Endothelial cell of umbilical vein (primary cell): ENCODE measurements at regions not wholly inside any gene's neighbourhood (a gene's known extent, or its start where the extent isn't known, plus 50 kb on each side); places are given as distances from the start of the nearest gene placed in this dataset.

ENCODE experiments used
- EZH2 ChIP-seq: IDR thresholded peaks from 2 replicates; pipeline ENCODE4 v1.6.1; 2012; ENCODE audit warnings: borderline replicate concordance, low read depth, mild to moderate bottlenecking, moderate library complexity, low read length, inconsistent platforms; ENCODE audit not compliant: severe bottlenecking
- MYC ChIP-seq: IDR thresholded peaks from one replicate; pipeline ENCODE4 v1.6.1; 2011; ENCODE audit warnings: mild to moderate bottlenecking, low read depth, low read length
- POLR2A ChIP-seq: IDR thresholded peaks from 2 replicates; pipeline ENCODE4 v1.6.1; 2012; ENCODE audit warnings: low read depth, mild to moderate bottlenecking, control low read depth, low read length
- TF ChIP-seq, protein P1 (sequence below), 2 donors: IDR thresholded peaks; 1 replicate in 1 of 2; 2 replicates in 1 of 2; pipeline ENCODE4 v1.5.1; 2011; ENCODE audit warnings: low read length in 2 of 2, mild to moderate bottlenecking in 2 of 2, moderate library complexity in 2 of 2, control low read depth in 1 of 2, inconsistent platforms in 1 of 2, low read depth in 1 of 2; ENCODE audit not compliant: insufficient read depth in 1 of 2; ENCODE audit errors: extremely low read depth in 1 of 2

DNA sequence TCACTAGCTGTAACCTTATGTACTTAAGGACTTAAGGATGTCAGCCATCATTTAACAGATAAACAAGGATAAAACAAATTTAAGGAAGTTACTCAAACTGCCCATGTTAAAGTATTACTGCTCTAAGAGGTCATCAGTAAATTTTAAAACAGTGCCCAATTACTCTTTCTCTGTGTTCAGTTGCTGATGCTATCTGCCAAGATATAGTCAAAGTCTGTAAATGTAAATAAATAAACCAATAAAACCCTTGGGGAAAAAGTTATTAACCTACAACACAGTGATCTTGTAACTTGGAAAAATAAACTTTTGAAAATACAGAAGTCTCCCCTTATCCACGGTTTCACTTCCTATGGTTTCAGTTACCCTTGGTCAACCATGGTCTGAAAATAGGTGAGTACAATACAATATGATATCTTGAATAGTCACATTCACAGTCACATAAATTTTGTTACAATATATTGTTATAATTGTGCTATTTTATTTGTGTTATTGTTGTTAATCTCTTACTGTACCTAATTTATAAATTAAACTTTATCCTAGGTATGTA, 501.8 kb downstream of the LMO4 start:
- TF ChIP-seq POLR2A (no peak), MYC (no peak), EZH2 (no peak)
- TF ChIP-seq, protein P1, sequence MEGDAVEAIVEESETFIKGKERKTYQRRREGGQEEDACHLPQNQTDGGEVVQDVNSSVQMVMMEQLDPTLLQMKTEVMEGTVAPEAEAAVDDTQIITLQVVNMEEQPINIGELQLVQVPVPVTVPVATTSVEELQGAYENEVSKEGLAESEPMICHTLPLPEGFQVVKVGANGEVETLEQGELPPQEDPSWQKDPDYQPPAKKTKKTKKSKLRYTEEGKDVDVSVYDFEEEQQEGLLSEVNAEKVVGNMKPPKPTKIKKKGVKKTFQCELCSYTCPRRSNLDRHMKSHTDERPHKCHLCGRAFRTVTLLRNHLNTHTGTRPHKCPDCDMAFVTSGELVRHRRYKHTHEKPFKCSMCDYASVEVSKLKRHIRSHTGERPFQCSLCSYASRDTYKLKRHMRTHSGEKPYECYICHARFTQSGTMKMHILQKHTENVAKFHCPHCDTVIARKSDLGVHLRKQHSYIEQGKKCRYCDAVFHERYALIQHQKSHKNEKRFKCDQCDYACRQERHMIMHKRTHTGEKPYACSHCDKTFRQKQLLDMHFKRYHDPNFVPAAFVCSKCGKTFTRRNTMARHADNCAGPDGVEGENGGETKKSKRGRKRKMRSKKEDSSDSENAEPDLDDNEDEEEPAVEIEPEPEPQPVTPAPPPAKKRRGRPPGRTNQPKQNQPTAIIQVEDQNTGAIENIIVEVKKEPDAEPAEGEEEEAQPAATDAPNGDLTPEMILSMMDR (IDR thresholded peaks at IDR 0.05; ENCODE audit: extremely low read depth in 1 of 2, insufficient read depth in 1 of 2, low read depth in 1 of 2, low read length in 2 of 2) = no peak
